Glomerular visceral epithelial cell (primary cell): ENCODE measurements at regions not wholly inside any gene's neighbourhood (a gene's known extent, or its start where the extent isn't known, plus 50 kb on each side); places are given as distances from the start of the nearest gene placed in this dataset.
"Not testable (repeated sequence)": the region's sequence is repeated elsewhere in the genome, so short reads cannot be mapped to it uniquely, and the experiment has no call there.

ENCODE experiments used
- DNase-seq: peaks from one replicate; pipeline ENCODE4 v3.0.0-alpha.2; 2016; ENCODE audit errors: extremely low spot score

- DNase-seq: no peak
Measured at GRCh38 chr16:75780669-75781068, 54.4 kb upstream of the CPHXL start.

- no peak for DNase-seq
Measured at GRCh38 chr16:75781683-75782343, 55.5 kb upstream of the CPHXL start.

GRCh38 chr16:75787440-75787839 is 61.1 kb upstream of the CPHXL start:
- DNase-seq: no peak

- DNase-seq: peak; percentile 45
Measured at GRCh38 chr16:75789237-75789636, 62.9 kb upstream of the CPHXL start.

- no peak for DNase-seq
Measured at GRCh38 chr16:75792771-75793492, 66.6 kb upstream of the CPHXL start.

GRCh38 chr16:75793641-75794040 is 67.4 kb upstream of the CPHXL start:
- DNase-seq: no peak

GRCh38 chr16:75794426-75794825 is 68.1 kb upstream of the CPHXL start:
- DNase-seq: no peak

GRCh38 chr16:75798714-75799113 is 72.4 kb upstream of the CPHXL start:
- no peak for DNase-seq

GRCh38 chr16:75801307-75801706 is 75.0 kb upstream of the CPHXL start:
- DNase-seq: no peak

GRCh38 chr16:75803753-75804152 is 77.5 kb upstream of the CPHXL start:
- DNase-seq: no peak

GRCh38 chr16:75804368-75804767 is 78.1 kb upstream of the CPHXL start:
- no peak for DNase-seq

GRCh38 chr16:75805946-75806345 is 79.7 kb upstream of the CPHXL start:
- DNase-seq: no peak

- DNase-seq: no peak
Measured at GRCh38 chr16:75806487-75806886, 80.2 kb upstream of the CPHXL start.

- no peak for DNase-seq
Measured at GRCh38 chr16:75810342-75810741, 84.1 kb upstream of the CPHXL start.

- DNase-seq: no peak
Measured at GRCh38 chr16:75811020-75811634, 84.8 kb upstream of the CPHXL start.

- no peak for DNase-seq
Measured at GRCh38 chr16:75818491-75818890, 92.2 kb upstream of the CPHXL start.

- no peak for DNase-seq
Measured at GRCh38 chr16:75820672-75821071, 94.4 kb upstream of the CPHXL start.

GRCh38 chr16:75821117-75821516 is 94.8 kb upstream of the CPHXL start:
- DNase-seq: no peak

GRCh38 chr16:75825750-75826149 is 99.5 kb upstream of the CPHXL start:
- not testable (repeated sequence) for DNase-seq

- DNase-seq: not testable (repeated sequence)
Measured at GRCh38 chr16:75827372-75828038, 101.2 kb upstream of the CPHXL start.

- DNase-seq: not testable (repeated sequence)
Measured at GRCh38 chr16:75833385-75833784, 107.1 kb upstream of the CPHXL start.

GRCh38 chr16:75836347-75837010 is 110.2 kb upstream of the CPHXL start:
- DNase-seq: no peak
